ENCODE measurements at regions not wholly inside any gene's neighbourhood (a gene's known extent, or its start where the extent isn't known, plus 50 kb on each side); places are given as distances from the start of the nearest gene placed in this dataset.
A peak's percentile ranks its signal among the peaks of the same experiment; 100 is the strongest.

GRCh38 chr1:229843627-229844238 is 217.7 kb downstream of the URB2 start:
- TF ChIP-seq, protein P1, sequence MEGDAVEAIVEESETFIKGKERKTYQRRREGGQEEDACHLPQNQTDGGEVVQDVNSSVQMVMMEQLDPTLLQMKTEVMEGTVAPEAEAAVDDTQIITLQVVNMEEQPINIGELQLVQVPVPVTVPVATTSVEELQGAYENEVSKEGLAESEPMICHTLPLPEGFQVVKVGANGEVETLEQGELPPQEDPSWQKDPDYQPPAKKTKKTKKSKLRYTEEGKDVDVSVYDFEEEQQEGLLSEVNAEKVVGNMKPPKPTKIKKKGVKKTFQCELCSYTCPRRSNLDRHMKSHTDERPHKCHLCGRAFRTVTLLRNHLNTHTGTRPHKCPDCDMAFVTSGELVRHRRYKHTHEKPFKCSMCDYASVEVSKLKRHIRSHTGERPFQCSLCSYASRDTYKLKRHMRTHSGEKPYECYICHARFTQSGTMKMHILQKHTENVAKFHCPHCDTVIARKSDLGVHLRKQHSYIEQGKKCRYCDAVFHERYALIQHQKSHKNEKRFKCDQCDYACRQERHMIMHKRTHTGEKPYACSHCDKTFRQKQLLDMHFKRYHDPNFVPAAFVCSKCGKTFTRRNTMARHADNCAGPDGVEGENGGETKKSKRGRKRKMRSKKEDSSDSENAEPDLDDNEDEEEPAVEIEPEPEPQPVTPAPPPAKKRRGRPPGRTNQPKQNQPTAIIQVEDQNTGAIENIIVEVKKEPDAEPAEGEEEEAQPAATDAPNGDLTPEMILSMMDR (IDR thresholded peaks at IDR 0.05; ENCODE audit: low read depth, low read length), result no peak
- no peak overlapping the region for H3K4me3 ChIP-seq (ENCODE audit: low read depth, low read length)

DNA sequence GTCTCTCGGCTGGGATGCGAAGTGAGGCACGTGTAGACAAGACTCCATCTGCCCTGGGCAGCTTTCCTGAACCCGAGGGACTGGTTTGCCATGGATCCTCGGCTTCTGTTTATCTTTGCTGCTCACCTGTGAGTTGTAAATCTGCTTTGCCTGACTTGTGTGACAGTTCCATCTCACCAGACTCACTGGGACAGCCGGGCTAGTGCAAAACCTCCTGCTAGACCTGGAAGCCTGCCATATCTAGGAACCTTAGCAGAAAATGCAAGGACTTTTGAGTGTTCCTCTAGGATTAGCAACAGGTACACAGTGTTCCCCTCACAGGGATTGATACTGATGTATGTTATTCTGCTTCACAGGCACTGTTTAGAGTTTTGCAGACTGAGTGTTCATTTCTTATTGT is 218.6 kb downstream of the URB2 start:
- TF ChIP-seq, protein P1 (IDR thresholded peaks at IDR 0.05; ENCODE audit: low read depth, low read length), result no peak
- no peak overlapping the region for H3K4me3 ChIP-seq (ENCODE audit: low read depth, low read length)

DNA sequence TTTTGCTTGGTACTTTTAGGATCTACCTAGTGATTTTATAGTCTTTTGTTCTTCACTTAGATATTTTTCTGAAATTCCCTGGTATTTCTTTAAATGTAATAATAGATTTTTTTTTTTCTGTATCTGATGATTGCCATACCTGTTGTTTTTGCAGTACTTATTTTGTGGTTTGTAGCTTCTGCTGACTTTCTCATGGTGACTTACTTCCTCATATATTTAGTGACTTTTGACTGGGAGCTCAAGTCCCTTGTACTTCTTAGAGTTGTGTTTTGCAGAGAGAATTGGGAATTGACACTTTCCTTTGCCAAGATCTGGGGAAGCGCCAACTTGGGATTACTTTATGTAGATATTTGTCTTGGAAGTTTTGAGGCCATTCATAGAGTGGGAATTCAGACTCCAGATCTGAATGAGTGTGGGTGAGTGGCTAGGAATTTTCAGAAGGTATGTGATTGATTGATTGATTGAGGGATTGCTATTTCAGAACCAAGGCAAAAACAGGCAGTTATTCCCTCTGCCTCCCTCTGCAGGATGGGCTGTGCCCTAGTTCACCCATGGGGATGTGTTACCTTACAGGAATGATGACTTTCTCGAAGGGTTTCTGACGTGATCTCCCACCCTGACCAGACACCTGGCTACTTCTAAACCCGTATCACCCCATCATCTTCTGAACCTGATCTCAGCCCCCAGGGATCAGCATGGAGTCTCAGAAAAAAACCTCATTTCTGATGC is 219.5 kb downstream of the URB2 start:
- no peak overlapping the region for H3K4me3 ChIP-seq (ENCODE audit: low read depth, low read length)
- TF ChIP-seq, protein P1 (IDR thresholded peaks at IDR 0.05; ENCODE audit: low read depth, low read length), result no peak

GRCh38 chr1:229846351-229846750 is 220.3 kb downstream of the URB2 start:
- TF ChIP-seq, protein P1 (IDR thresholded peaks at IDR 0.05; ENCODE audit: low read depth, low read length), result no peak
- no peak overlapping the region for H3K4me3 ChIP-seq (ENCODE audit: low read depth, low read length)

DNA sequence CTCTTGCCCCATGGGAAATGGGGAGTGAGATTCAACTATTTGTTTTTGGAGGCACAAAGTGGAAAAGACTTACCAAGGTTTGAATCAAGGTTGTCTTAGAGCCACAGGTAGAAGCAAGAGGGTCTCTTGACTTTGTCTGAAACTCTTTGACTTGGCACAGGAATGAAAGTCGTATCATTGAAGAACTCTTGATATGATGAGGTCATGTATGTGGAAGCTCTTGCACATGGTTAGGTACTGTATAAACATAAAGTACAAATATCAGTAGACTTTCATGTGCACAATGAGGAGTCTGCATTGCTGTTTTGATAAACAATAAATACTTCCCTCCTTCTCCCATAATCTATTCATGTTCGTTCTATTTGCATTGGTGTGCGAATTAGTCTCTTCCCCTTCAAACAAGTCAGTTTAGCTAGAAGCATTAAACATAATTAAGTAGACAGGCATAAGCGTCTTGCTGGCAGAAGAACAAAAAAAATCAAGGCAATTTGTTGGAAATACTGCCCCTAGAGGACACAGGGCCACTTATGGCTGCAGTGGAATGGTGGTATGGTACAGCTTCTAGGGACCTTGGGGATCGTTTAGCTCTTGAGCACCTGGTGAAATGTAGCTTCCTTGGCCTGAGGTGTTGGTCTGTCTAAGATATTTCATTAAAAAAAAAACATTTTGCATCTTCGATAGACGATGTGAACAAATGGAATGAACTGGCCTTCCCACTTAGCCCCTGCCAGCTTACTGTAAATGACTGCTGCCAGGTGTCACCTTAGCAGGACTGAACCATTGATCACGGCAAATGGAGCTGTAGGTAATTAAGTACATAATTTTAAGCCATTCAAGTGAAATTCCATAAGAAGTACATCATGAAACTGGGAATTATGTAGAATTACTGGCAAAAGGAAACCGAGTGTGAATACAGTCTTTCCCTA is 218.0 kb upstream of the GALNT2 start:
- no peak overlapping the region for H3K4me3 ChIP-seq (ENCODE audit: low read depth, low read length)
- TF ChIP-seq, protein P1 (IDR thresholded peaks at IDR 0.05; ENCODE audit: low read depth, low read length), result peak; percentile 25; the same call in 1 of the 2 replicates

DNA sequence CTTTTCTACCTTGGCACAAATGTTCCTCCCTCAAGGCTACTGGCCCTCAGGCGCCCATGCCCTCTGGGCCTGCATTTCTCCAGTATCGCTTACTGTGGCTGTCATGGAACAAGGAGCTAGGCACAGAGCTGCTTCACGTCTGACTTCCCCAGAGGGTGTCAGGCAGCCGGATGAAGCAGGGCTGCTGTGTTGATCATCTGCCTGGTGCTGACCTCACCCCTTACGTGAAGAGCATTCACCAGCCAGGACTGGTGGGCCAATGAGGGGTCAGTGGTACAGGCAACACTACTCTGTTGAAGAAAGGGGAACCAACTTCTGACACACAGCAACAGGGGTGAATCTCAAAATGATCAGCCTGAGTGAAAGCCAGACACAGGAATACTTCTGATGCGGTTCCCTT is 215.5 kb upstream of the GALNT2 start:
- TF ChIP-seq, protein P1 (IDR thresholded peaks at IDR 0.05; ENCODE audit: low read depth, low read length), result no peak
- H3K4me3 ChIP-seq (ENCODE audit: low read depth, low read length), result no peak overlapping the region

Measured in WI38 (cell line).